Smooth muscle cell (in vitro differentiated cells): ENCODE measurements at regions not wholly inside any gene's neighbourhood (a gene's known extent, or its start where the extent isn't known, plus 50 kb on each side); places are given as distances from the start of the nearest gene placed in this dataset.

Experiments used
- DNase-seq: peaks from one replicate; lab custom pipeline; 2025; ENCODE audit not compliant: unreplicated experiment; lab: John Stamatoyannopoulos, UW
- H2AFZ ChIP-seq: fragments of 200-600 bp; sonication (generic); 2 replicates; pipeline ENCODE4 v1.6.0; 2016; ENCODE audit warnings: antibody characterized with exemption, low read depth, mild to moderate bottlenecking
- H3F3A ChIP-seq: fragments of 200-600 bp; sonication (generic); 2 replicates; pipeline ENCODE4 v1.6.0; 2017; ENCODE audit warnings: antibody characterized with exemption, low read depth
- H3K27ac ChIP-seq: fragments of 200-600 bp; sonication (generic); 2 replicates; pipeline ENCODE4 v1.5.1; 2016; ENCODE audit warnings: low read depth, mild to moderate bottlenecking
- H3K27me3 ChIP-seq: fragments of 200-600 bp; sonication (generic); 2 replicates; pipeline ENCODE4 v1.6.1; 2016; ENCODE audit warnings: low read depth, mild to moderate bottlenecking
- H3K36me3 ChIP-seq: fragments of 200-600 bp; sonication (generic); 2 replicates; pipeline ENCODE4 v1.5.1; 2016; ENCODE audit warnings: low read depth
- H3K4me1 ChIP-seq: fragments of 200-600 bp; sonication (generic); 2 replicates; pipeline ENCODE4 v1.5.1; 2016; ENCODE audit warnings: low read depth
- H3K4me2 ChIP-seq: fragments of 200-600 bp; sonication (generic); 2 replicates; pipeline ENCODE4 v1.6.0; 2016; ENCODE audit warnings: mild to moderate bottlenecking
- H3K4me3 ChIP-seq: fragments of 200-600 bp; sonication (generic); 2 replicates; pipeline ENCODE4 v1.5.1; 2016; ENCODE audit warnings: mild to moderate bottlenecking
- H3K79me2 ChIP-seq: fragments of 200-600 bp; sonication (generic); 2 replicates; pipeline ENCODE4 v1.6.0; 2016; ENCODE audit warnings: low read depth, mild to moderate bottlenecking
- H3K9ac ChIP-seq: fragments of 200-600 bp; sonication (generic); 2 replicates; pipeline ENCODE4 v1.6.0; 2016; ENCODE audit warnings: low read depth
- H3K9me3 ChIP-seq: fragments of 200-600 bp; sonication (generic); replicated peaks from 2 replicates; pipeline ENCODE4 v1.5.1; 2016; ENCODE audit warnings: low read depth
- H4K20me1 ChIP-seq: fragments of 200-600 bp; sonication (generic); 2 replicates; pipeline ENCODE4 v1.6.0; 2016; ENCODE audit warnings: low read depth
- WGBS: methylation state at CpG from one replicate; pipeline ENCODE4 v1.1.7; 2016; ENCODE audit warnings: low lambda C conversion rate; 5-methylcytosine and 5-hydroxymethylcytosine counted together
- TF ChIP-seq, protein P1 (sequence below): fragments of 200-600 bp; sonication (generic); IDR thresholded peaks from 2 replicates; pipeline ENCODE4 v1.5.1; 2017; ENCODE audit warnings: borderline replicate concordance, mild to moderate bottlenecking, antibody characterized with exemption; ENCODE audit not compliant: insufficient read depth, poor library complexity, severe bottlenecking

DNA sequence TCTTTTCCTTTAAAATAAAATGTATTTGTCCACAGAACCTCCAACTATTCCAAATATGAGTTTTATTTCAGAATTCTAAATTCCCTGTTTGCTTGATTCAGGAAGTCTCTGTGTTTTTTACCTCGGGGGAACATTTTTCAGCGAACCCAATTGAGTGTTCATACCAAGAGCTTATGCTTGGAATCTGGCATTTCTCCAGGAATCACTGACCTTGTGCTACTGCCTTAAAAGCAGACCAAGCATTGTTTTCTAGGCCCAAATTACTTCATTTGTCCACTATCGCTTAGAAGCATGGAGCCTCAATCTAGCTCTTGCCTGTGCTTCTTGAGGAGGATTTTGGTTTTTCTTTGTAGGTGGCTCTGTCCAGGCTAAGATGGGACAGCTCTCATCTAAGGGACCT lies 59.4 kb downstream of the EBLN1 start:
- H4K20me1 ChIP-seq, result no peaks in the 10 kb centered on the region
- WGBS, result 89% methylated on average over 3 of the region's 3 CpGs
- H2AFZ ChIP-seq, result no peak overlapping the region
- TF ChIP-seq, protein P1, sequence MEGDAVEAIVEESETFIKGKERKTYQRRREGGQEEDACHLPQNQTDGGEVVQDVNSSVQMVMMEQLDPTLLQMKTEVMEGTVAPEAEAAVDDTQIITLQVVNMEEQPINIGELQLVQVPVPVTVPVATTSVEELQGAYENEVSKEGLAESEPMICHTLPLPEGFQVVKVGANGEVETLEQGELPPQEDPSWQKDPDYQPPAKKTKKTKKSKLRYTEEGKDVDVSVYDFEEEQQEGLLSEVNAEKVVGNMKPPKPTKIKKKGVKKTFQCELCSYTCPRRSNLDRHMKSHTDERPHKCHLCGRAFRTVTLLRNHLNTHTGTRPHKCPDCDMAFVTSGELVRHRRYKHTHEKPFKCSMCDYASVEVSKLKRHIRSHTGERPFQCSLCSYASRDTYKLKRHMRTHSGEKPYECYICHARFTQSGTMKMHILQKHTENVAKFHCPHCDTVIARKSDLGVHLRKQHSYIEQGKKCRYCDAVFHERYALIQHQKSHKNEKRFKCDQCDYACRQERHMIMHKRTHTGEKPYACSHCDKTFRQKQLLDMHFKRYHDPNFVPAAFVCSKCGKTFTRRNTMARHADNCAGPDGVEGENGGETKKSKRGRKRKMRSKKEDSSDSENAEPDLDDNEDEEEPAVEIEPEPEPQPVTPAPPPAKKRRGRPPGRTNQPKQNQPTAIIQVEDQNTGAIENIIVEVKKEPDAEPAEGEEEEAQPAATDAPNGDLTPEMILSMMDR, result no peak
- H3K27ac ChIP-seq, result no peak overlapping the region
- no peak for DNase-seq
- no peaks in the 10 kb centered on the region for H3K79me2 ChIP-seq
- H3F3A ChIP-seq, result no peaks in the 10 kb centered on the region
- H3K9me3 ChIP-seq, result no peaks in the 10 kb centered on the region
- no peak overlapping the region for H3K4me3 ChIP-seq
- H3K9ac ChIP-seq, result no peak overlapping the region
- H3K4me2 ChIP-seq, result no peak overlapping the region
- no peaks in the 10 kb centered on the region for H3K36me3 ChIP-seq
- no peaks in the 10 kb centered on the region for H3K4me1 ChIP-seq
- H3K27me3 ChIP-seq, result no peaks in the 10 kb centered on the region

DNA sequence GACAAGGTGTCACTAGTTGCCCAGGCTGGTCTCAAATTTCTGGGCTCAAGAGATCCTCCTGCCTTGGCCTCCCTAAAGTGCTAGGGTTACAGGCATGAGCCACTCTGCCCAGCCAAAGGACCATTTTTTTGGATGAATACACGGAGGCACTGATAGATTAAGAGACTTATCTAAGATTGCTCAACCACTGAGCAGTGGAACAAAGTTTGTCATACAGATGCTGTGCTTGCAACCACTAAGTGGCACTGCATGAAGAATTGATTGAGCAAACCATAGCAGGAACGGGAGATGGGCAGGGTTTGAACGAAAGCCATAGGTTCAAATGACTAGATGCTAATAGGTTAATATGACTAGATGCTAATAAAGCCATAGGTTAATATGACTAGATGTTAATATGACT lies 61.1 kb downstream of the EBLN1 start:
- no peaks in the 10 kb centered on the region for H3K79me2 ChIP-seq
- H3K27ac ChIP-seq, result no peak overlapping the region
- no peaks in the 10 kb centered on the region for H3K27me3 ChIP-seq
- no peak overlapping the region for H3K9ac ChIP-seq
- no peaks in the 10 kb centered on the region for H3K9me3 ChIP-seq
- 69% methylated on average over 3 of the region's 3 CpGs for WGBS
- no peaks in the 10 kb centered on the region for H3K36me3 ChIP-seq
- no peak overlapping the region for H2AFZ ChIP-seq
- no peak for DNase-seq
- no peaks in the 10 kb centered on the region for H3K4me1 ChIP-seq
- no peak overlapping the region for H3K4me3 ChIP-seq
- no peak overlapping the region for H3K4me2 ChIP-seq
- no peaks in the 10 kb centered on the region for H3F3A ChIP-seq
- TF ChIP-seq, protein P1, result no peak
- no peaks in the 10 kb centered on the region for H4K20me1 ChIP-seq

DNA sequence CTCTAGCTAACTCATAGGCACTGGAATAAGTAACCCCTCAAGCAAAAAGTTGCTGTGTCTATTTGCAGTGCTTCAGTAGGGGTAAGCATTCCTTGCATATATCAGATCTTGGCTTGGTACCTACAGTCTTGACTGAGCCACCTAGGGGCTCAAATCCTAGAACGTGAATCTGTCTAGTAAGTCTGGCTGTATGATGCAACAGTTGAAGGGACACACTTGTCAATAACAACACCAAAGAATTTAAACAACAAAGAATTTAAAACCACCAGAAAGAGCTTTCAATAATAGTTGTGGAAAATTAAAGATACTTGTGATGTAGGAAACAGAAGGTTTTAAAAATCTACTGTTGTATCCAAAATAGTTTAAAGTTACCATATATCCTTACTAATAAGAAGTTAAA lies 65.4 kb downstream of the EBLN1 start:
- H3K27ac ChIP-seq, result no peak overlapping the region
- H3K9ac ChIP-seq, result no peak overlapping the region
- no peaks in the 10 kb centered on the region for H3K36me3 ChIP-seq
- H3K4me2 ChIP-seq, result no peak overlapping the region
- H3K9me3 ChIP-seq, result no peaks in the 10 kb centered on the region
- H2AFZ ChIP-seq, result no peak overlapping the region
- H3K79me2 ChIP-seq, result no peaks in the 10 kb centered on the region
- H3K4me3 ChIP-seq, result no peak overlapping the region
- H3K27me3 ChIP-seq, result no peaks in the 10 kb centered on the region
- no peak for DNase-seq
- no peaks in the 10 kb centered on the region for H4K20me1 ChIP-seq
- TF ChIP-seq, protein P1, result no peak
- H3F3A ChIP-seq, result no peaks in the 10 kb centered on the region
- 97% methylated on average over 1 of the region's 1 CpG for WGBS
- no peaks in the 10 kb centered on the region for H3K4me1 ChIP-seq

DNA sequence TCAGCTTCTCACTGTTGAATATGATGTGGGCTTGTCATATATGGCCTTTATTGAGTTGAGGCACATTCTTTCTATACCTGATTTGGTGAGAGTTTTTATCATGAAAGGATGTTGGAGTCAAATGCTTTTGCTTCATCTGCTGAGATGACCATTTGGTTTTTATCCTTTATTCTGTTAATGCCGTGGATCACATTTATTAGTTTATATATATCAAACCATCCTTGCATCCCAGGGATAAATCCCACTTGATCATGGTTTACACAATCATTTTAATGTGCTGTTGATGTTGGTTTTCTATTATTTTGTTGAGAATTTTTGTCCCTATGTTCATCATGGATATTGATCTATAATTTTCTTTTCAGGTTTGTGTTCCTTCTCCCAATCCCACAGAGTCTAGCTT lies 67.0 kb downstream of the EBLN1 start:
- Histone ChIP-seq H3K27ac (no peak overlapping the region), H3K9ac (no peak overlapping the region), H3K27me3 (no peaks in the 10 kb centered on the region), H4K20me1 (no peaks in the 10 kb centered on the region), H3K4me2 (no peak overlapping the region), H3F3A (no peaks in the 10 kb centered on the region), H3K36me3 (no peaks in the 10 kb centered on the region), H3K4me3 (no peak overlapping the region), H2AFZ (no peak overlapping the region), H3K4me1 (no peaks in the 10 kb centered on the region), H3K79me2 (no peaks in the 10 kb centered on the region), H3K9me3 (no peaks in the 10 kb centered on the region)
- TF ChIP-seq, protein P1, result no peak
- DNase-seq, result no peak
- WGBS, result 86% methylated on average over 1 of the region's 1 CpG
